Activated CD4-positive, alpha-beta T cell treated with anti-CD3 and anti-CD28 coated beads for 48 hours (primary cell): ENCODE measurements at regions not wholly inside any gene's neighbourhood (a gene's known extent, or its start where the extent isn't known, plus 50 kb on each side); places are given as distances from the start of the nearest gene placed in this dataset.
"Not testable (repeated sequence)": the region's sequence is repeated elsewhere in the genome, so short reads cannot be mapped to it uniquely, and the experiment has no call there.

Experiments
- DNase-seq: peaks from one replicate; pipeline ENCODE4 v3.0.0-alpha.2; 2020

DNA sequence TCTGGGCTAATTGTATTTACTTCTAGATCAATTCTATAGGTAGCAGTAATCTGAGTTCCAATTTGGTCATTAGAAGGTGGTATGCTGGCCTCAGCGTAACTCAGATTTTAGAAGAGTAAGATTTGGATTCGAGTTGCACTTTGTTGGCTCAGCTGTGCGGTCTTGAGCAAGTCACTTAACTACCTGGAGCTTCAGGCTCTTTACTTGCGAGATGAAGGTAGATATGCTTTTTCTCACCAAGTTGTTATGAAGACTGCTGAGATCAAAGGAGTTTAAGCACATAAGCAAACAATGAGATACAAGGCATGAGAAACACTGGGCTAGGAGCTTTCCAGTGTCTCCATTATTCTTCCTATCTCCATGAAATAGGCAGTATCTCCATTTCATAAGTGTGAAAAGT lies 133.8 kb upstream of the RANBP3L start:
- no peak for DNase-seq

DNA sequence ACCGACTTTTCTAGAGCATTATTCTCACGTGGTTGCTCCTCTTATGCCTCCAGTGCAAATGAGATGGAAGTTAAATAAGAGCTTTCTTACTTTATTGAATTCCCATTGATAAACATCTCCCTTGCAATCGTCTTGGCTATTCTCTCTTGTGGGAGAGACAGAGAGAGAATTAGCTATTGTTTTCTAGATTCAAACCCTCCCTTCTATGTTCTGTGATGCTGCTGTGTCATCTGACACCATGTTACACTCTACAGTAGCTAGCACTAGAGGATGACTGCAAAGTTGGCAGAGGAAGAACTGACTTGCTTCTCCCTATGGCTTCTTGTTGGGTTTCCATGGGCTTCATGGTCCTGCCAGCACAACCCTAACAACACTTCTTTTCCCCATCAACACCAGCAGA lies 134.6 kb upstream of the RANBP3L start:
- no peak for DNase-seq

DNA sequence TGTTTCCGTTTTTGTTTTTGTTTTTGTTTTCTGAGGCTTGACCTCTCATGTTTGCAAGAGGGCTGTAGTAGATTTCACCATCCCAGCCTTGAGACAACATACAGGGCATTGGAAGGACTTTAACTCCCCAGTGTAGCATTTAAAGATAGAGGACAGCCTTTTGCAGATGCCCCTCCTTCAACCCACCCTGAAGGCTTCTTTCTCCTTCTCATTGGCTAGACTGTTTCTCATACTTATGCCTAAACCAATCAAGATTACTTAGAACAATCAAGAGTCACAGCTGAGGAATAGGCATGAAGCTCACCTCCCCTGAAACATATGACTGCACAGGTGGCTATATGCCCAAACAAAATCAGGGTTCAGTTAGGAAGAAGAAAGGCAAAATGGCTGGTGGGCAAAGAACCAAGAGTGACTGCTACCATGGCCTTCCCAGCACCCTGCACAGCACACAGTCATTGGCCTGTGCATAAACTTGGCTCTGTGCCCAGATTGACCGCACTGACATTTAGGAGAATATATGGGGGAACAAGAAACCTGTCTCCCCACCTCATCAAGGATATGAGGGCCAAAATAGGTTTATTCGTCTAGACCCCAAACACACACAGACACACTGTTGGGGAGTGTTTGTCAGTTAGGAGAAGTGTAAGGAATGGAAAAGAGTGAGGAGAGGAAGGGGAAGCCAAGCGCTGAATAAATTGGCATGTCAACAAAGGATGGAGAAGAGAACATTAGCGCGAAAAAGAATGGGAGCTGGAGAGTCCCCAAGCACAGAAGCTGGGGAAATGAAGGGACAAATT lies 137.3 kb upstream of the RANBP3L start:
- no peak for DNase-seq

DNA sequence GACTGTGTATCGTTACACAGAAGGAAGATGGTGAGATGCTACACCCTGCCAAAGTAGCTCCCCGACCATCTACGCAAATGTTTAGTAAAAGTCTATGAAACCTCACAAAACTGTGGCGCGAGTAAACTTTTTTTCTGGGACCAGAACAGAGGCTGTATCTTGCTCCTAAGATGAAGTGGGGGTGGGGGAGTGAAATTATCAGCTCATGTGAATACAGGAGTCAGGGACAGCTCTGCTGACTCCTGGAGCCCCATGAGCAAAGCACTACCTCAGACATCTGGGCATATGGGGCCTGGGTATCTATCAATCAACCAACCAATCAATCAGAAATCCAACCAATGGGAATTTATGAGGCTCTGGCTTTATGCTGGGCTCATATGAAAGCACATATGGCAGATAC lies 138.6 kb upstream of the RANBP3L start:
- no peak for DNase-seq

DNA sequence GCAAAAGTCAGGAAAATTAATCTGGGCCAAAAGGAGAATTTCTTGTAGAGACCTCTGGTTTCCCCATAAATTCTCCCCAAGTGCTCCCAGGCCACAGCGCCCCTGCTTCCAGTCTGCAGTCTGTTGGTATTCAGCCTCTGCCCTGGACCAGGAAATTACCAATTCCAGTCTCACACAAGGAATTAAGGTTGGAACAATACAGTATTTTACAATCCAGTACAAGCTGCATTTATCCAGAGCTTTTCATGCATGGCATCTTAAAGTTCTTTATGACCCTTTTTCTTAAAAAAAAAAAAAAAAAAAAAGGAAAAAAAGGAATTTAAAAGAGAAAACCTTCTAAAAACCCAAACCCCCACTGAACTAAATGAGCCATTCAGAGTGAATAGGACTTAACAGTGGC lies 139.6 kb upstream of the RANBP3L start:
- DNase-seq: no peak

DNA sequence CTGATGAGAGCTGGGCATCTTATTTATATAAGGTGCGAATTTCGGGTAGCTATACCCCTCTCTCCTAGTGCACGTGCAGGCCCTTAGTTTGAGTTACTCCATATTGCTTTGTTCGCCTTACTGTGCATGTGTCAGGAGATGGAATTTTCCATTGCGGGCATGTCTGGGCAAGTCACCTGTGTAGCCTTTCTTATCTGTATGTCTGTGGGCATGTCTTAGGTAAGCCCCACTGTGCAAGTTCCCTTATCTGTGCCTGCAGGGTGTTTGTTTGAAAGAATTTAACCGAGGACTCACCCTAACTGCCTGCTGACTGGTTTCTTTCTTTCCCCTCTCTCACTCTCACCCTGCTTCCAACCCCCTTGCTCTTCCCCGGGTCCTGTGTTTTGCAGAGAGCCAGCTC lies 140.7 kb upstream of the RANBP3L start:
- no peak for DNase-seq

DNA sequence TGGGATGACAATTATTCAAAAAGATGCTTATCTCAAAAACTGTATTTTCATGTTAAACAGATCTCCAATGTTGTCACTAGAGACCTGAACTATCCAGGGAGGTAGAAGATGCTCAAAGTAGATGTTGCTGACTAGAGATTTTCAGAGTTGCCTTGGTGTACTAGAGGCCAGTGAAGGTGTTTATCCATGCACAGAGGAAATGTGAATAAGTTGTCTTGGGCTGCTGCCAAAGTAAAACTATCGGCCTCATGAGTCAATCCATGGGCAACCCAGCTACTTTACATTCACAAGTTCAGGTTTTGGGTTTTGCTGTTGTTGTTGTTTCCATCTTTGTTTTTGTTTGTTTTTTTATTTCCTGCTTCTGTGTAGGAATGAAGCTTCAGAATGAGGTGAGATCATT lies 141.1 kb upstream of the RANBP3L start:
- no peak for DNase-seq

DNA sequence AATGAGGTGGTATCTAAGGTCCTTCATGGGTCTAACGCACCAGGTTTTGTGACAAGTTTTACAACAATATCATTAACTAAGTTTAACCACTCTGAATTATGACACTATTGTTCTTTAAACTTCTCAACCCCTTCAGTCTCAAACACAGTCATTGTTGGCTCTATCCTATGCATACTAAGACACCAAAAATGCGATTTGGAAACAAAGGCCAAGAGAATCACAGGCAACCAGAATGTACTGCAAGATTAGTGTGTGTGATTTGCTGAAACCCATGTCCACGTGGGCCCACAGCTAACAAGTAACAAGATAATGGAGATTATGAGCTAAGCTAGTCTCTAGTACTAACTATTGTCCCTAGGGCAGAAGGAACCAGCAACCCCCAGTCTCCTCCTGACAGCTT lies 142.2 kb upstream of the RANBP3L start:
- no peak for DNase-seq

DNA sequence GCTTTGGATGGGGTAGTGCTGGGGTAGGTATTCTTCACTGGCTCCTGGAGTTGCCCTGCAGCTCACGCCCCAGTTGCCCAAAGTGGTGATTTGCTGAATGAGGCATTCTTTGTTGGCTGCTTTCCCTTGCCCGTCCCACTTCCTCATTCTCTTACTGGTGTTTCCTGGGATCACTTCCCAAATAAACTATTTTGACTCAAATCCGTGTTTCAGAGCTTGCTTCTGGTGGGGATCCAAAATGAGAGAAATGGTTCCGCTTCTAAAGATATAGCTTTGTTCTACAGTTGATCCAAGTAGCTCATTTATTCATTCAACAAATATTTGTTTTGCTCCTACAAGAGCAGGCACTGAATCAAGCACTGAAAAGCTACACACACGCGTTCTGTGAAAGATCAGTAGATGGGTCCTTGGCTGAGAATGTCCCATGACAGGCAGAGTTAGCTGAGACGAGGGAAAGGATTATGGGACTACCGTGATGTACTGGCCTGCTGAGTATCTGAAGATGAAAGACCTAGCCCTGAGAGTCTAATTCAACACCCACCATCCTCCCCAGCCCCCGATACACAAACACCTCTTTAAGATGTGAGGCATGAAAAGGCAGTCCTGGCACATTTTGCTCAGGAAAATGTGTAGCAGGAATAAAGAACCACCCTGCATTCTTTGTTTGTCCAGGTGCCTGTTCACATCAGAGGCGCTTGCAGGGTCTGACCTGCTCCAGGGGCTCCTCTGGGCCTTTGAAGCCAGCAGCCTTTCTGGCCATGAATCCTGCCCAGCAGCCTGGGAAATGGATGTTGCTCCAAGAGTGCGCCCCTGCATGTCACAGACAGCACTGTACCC lies 143.1 kb upstream of the RANBP3L start:
- no peak for DNase-seq

DNA sequence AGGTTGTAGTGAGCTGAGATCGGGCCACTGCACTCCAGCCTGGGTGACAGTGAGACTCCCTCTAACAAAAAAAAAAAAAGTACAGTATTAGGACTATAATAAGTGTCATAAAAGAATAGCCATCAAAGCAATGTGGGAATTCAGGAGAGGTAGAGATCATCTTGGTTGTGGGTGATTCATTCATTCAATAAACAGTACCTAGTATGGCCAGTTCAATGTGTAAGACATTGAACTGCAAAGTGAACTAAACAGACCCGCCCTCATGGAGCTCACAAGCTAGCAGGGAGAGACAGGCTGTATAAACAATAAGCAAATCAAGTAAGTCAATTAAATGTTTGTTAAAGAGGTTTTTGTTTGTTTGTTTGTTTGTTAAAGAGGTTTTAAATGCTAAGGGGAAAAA lies 146.1 kb upstream of the RANBP3L start:
- DNase-seq: no peak

DNA sequence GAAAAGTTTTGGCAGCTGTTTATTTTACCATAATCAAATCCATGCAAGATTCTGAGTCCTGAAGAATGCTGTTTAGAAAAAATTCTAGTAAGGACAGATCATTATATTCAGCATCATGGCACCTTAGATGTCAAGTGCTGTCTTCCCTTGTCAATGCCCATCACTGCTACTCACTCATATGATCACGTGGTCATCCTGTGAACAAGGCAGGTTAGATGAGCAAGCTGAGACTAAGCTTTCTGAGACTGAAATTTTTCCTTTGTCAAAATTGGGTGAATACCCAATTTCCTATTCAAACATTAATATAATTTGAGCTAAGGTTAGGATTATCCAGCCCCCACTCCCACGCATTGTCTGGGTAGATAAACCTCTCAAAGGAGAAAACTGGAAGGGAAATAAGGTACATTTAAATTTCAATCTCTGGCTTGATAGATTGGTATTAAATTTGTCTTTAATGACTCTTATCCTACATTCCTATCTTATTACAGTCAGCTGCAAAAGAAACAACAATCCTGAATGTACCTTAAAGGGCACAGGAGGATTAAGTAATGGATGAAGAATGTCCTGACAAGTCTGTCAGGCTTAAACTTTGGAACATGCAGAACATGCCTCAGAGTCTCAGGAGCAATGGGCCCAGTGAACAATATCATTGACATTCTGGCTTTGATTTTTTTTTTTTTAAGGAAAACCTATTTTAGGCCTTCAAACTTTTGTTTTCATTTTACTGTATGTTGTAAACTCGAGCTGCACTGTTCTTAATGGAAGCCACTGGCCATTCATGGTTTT lies 148.7 kb upstream of the RANBP3L start:
- DNase-seq: no peak

DNA sequence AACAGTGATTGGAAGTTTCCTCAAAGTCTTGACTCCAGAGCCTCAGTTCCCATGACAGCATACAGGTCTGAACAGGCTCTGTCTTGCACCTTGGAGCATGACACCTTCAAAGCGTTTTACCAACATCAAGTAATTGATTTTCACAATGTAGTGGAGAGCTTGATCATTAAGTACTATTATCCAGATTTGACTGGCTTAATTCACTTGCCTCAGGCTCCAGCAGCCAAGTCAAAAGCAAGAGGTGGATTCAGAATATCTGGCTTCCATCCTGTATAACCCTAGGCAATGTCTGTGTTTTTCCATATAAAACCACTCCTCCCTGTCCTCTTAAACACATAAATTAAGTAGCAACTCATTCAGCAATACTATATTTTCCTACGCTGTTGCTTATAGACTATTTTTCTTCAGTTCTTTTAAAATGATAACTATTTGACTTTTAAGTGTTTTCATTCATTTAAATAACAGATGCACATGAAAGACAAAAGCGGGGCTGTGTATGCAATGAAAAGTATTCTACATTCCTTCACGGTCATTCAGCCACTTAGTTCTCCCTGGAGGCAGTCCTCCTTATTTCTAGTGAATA lies 150.8 kb upstream of the RANBP3L start:
- no peak for DNase-seq

DNA sequence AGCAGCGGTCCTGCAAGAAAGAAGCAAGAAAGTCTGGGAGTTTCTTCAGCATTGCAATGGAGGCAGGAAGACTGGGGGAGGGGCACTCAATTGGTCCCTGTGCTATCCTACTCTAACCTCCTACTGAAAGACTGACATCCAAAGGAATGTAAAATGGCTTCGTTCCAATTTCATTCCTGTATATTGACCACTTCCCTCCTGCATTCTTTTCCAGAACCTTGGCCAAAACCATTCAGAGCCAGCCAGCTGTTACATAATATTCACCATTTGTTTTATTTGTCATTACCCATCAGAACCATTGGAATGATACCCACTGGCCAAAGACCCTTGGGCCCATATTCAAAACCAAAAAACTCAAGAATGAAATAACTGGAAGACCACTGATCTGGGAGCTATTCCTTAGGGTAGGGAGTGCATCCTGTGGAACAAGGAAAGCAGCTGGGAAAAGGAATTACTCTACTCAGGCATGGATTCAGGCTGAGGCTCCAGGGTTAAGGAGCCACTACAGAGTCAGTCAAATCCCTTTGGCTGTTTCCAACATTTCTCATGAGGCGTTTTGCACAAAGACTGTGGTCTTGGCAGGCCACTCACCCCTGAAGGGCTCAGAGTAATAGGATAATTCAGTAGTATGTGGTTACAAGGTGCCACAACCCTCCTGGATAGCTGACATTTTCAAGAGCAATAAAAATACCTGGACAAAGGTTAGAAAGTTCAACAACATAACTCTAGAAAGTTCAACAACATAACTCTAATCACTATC lies 148.7 kb upstream of the SLC1A3 start:
- no peak for DNase-seq

DNA sequence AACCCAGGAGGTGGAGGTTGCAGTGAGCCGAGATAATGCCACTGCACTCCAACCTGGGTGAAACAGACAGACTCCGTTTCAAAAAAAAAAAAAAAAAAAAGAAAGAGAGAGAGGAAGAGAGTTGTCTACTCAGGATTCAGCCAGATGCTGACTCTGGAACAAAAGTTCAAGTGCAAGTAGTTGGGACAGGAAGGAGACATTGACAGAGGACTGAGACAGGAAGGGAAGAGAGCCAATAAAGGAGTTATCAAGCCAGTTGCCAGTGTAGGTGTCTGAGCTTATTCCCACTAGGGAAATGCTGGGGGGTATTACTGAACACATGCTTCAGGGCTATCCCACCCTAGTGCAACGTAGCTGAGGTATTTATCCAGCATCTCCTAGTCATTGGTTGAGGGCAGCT lies 147.7 kb upstream of the SLC1A3 start:
- DNase-seq: no peak

DNA sequence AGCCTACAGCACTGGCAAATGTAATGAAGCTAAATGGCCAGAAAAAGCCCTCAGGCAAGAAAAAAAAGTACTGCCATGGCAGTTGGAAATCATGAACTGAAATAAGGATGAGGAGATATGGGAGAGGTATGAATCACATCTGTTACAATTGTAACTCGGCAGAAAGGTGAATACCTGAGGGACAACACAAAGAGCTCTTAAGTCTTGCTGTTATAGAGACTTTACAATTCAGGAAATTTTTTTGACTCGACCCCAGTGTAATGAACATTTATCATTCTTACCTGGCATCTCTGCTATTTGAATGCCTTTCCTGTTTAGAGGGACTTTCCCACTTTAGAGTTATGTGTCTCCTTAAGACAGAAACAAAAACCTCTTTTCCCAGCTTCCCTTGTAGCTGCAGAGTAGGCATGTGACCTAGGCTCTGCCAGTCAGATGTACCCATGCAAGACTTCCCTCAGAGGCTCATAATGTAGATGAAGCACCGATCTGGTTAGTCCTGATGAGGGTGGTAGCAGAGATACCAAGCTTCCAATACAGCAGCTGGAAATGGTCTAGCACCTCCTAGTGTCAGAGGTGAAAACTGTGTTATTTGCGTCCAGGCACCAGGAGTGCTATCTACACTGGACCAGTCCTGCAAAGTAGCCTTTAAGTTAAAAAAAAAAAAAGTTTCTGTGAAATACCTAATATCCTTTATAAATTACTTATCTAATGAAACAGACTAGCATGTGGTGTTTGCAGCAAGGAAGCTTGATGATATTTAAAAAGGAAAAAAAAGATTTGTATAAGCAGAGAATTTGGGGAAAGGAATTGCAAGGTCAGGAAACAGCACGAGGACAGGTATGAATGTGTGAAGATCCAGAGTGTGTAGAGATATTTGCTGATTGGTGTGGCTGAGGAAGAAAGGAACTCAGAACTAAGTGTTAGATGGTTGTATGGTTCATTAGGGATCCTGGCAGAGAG lies 146.9 kb upstream of the SLC1A3 start:
- no peak for DNase-seq

DNA sequence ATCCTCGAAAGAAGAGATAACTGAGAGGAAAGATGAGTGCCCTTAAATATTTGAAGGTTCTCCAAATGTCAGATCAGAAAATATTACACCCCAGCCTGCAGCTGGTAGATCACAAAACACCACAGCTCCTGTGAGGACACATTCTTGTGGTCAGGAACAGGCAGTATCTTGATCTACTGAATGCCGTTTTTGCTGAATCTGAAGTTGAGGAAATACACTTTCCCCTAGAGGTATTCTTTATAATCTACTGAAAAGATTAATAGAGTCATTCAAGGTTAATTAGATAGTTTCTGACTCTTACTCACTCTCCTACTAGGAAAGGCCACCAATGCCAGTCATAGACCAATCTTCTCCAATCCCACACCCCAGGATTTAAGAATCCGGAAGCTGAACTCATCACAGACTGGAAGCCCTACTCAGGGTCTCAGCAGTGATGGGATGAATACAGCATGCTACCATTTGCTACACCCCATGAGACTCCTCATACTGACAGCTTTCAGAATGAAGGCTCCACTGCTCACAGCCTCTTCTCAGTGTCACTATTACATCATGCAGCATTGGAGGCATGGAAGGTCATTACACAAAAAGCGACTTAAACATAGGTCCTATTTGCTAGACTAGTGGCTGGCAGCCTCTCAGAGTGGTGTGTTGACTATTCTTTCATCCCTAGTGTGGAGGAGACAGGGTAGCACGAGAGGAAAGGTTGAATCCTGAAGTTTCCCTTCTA lies 143.9 kb upstream of the SLC1A3 start:
- DNase-seq: no peak

DNA sequence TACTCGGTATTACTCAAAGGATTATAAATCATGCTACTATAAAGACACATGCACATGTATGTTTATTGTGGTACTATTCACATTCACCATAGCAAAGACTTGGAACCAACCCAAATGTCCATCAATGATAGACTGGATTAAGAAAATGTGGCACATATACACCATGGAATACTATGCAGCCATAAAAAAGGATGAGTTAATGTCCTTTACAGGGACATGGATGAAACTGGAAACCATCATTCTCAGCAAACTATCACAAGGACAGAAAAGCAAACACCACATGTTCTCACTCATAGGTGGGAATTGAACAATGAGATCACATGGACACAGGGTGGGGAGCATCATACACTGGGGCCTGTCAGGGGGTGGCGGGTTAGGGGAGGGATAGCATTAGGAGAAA lies 130.5 kb upstream of the SLC1A3 start:
- DNase-seq: not testable (repeated sequence)

DNA sequence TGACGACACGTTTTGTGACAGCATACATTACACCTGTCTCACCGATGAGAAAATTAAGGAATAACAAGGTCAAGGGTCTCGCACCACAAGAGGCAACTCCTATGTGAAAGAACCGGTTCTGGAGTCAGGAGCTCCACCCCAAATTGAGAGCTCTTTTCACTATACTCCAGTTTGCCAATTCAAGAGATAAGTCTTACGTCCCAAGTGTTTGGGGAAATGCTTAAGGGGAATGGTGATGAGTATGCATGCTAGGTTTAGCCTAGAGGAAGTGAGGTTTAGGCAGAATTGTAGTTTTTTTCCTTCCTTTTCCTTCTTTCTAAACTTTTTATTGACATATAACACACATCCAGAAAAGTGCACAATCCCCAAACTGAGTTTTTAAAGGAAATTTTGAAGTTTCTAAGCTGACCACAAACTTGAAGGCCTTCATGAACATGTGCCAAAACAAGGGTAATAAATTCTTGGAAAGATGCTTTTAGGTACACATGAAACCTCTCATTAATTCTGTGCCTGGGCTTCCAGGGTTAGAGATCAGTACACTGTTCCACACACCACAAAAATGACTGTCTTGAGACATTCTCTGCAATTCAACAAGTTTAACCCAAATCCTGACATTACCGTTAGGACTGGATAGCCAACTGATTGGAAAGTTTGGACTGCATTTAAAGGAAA lies 127.6 kb upstream of the SLC1A3 start:
- no peak for DNase-seq

DNA sequence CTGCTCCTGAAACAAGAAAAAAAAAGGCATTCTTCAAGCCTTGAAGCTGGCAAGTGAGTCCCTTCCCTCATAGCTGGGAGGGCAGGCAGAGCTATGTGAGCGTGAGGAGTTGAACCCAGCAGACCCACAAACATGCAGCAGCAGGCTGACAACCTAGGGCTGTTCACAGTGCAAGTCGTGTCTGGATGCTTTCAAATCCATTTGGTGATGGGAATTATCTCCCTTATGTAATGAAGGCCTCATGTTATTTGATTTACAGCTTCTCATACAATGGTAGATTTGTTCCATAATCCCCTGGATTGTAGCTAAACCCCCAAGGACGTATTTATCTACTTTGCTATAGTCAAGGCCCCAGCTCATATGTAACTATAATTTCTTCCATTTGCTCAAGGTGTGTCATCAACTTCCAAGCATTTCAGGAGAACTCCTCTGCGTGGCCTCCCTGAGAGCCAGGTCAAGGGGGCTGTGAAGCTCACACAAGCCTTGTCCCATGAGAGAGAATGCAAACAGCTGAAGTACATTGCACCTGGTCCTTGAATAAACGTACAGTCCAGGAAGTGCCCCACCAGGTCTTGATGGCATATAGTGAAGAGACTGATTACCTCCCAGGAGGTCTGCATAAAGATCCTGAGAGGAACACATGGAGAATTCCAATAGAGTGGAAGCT lies 124.8 kb upstream of the SLC1A3 start:
- DNase-seq: no peak
